ENCODE measurements at regions not wholly inside any gene's neighbourhood (a gene's known extent, or its start where the extent isn't known, plus 50 kb on each side); places are given as distances from the start of the nearest gene placed in this dataset.
"Not testable (repeated sequence)": the region's sequence is repeated elsewhere in the genome, so short reads cannot be mapped to it uniquely, and the experiment has no call there.

GRCh38 chr4:27123769-27124124 lies 263.1 kb downstream of the STIM2 start:
- ATAC-seq: no peak
- H3K4me3 Mint-ChIP-seq: no peak overlapping the region; the same call in 2 of the 3 replicates
- H3K9me3 Mint-ChIP-seq: peaks cover 18% of the 10 kb centered on the region
- H3K4me3 ChIP-seq: no peak overlapping the region
- H3K4me1 ChIP-seq (ENCODE audit: insufficient read depth): peaks cover 26% of the 10 kb centered on the region; the same call in 1 of the 2 replicates
- no peaks in the 10 kb centered on the region for H3K36me3 ChIP-seq (ENCODE audit: insufficient read depth)
- H3K4me1 Mint-ChIP-seq: peaks cover 51% of the 10 kb centered on the region
- H3F3A ChIP-seq (replicated peaks; ENCODE audit: low read depth): no peaks in the 10 kb centered on the region
- no peaks in the 10 kb centered on the region for H3K27me3 ChIP-seq (ENCODE audit: insufficient read depth)
- H3K9me2 ChIP-seq (ENCODE audit: insufficient read depth): peaks cover 26% of the 10 kb centered on the region; the same call in 1 of the 2 replicates
- no peak overlapping the region for H3K4me2 ChIP-seq
- DNase-seq (ENCODE audit: low spot score): no peak
- peaks cover 15% of the 10 kb centered on the region; the same call in 2 of the 3 replicates for H3K36me3 Mint-ChIP-seq (ENCODE audit: low read depth)
- H3K27me3 Mint-ChIP-seq (ENCODE audit: insufficient read depth, low read depth, poor library complexity): peaks cover 8% of the 10 kb centered on the region
- peak overlapping the region; percentile 84 for H3K27ac Mint-ChIP-seq
- no peaks in the 10 kb centered on the region for H4K20me1 ChIP-seq (replicated peaks; ENCODE audit: insufficient read depth)
- peak overlapping the region; percentile 86 for H3K27ac ChIP-seq (ENCODE audit: low read depth)
- TF ChIP-seq STAT1 (IDR thresholded peaks at IDR 0.05; ENCODE audit: unreplicated experiment) (no peak), EZH2 (IDR thresholded peaks at IDR 0.05; ENCODE audit: low read depth, unreplicated experiment) (no peak), JUNB (IDR thresholded peaks at IDR 0.05; ENCODE audit: unreplicated experiment) (no peak), REST (IDR thresholded peaks at IDR 0.05; ENCODE audit: unreplicated experiment) (no peak), CREB1 (CRISPR knock-in tag; IDR thresholded peaks at IDR 0.05; ENCODE audit: low read depth) (no peak)
- H2AFZ ChIP-seq: no peak overlapping the region
- H3K79me2 ChIP-seq (replicated peaks; ENCODE audit: insufficient read depth): no peaks in the 10 kb centered on the region

- not testable (repeated sequence) for H3K4me3 ChIP-seq; H3K4me2 ChIP-seq; H3K27ac ChIP-seq (ENCODE audit: low read depth); H3K36me3 ChIP-seq (ENCODE audit: insufficient read depth); H3F3A ChIP-seq (replicated peaks; ENCODE audit: low read depth); H3K79me2 ChIP-seq (replicated peaks; ENCODE audit: insufficient read depth); DNase-seq (ENCODE audit: low spot score); H3K27ac Mint-ChIP-seq; H3K27me3 ChIP-seq (ENCODE audit: insufficient read depth); H3K27me3 Mint-ChIP-seq (ENCODE audit: insufficient read depth, low read depth, poor library complexity); H3K4me3 Mint-ChIP-seq; ATAC-seq; H4K20me1 ChIP-seq (replicated peaks; ENCODE audit: insufficient read depth)
- Mint-ChIP-seq H3K36me3 (ENCODE audit: low read depth) (peaks cover 15% of the 10 kb centered on the region; the same call in 2 of the 3 replicates), H3K9me3 (peaks cover 18% of the 10 kb centered on the region), H3K4me1 (peaks cover 46% of the 10 kb centered on the region)
- peaks cover 33% of the 10 kb centered on the region; the same call in 1 of the 2 replicates for H3K9me2 ChIP-seq (ENCODE audit: insufficient read depth)
- H2AFZ ChIP-seq: peak overlapping the region; percentile 53; the same call in 1 of the 2 replicates
- peaks cover 17% of the 10 kb centered on the region; the same call in 1 of the 2 replicates for H3K4me1 ChIP-seq (ENCODE audit: insufficient read depth)
These were observed 266.3 kb downstream of the STIM2 start for GRCh38 chr4:27126895-27127294.

GRCh38 chr4:27128443-27128842 lies 267.8 kb downstream of the STIM2 start:
- H3K27ac Mint-ChIP-seq: no peak overlapping the region
- Histone ChIP-seq H3K27ac (ENCODE audit: low read depth) (no peak overlapping the region), H3K27me3 (ENCODE audit: insufficient read depth) (no peaks in the 10 kb centered on the region), H3K79me2 (replicated peaks; ENCODE audit: insufficient read depth) (no peaks in the 10 kb centered on the region), H4K20me1 (replicated peaks; ENCODE audit: insufficient read depth) (no peaks in the 10 kb centered on the region), H3K36me3 (ENCODE audit: insufficient read depth) (no peaks in the 10 kb centered on the region), H3K9me2 (ENCODE audit: insufficient read depth) (peaks cover 32% of the 10 kb centered on the region; the same call in 1 of the 2 replicates), H3K4me2 (no peak overlapping the region), H2AFZ (0 out of 2 replicates have a peak overlapping the region, but pooled peaks have one; percentile 10), H3F3A (replicated peaks; ENCODE audit: low read depth) (no peaks in the 10 kb centered on the region), H3K4me3 (no peak overlapping the region), H3K4me1 (ENCODE audit: insufficient read depth) (0 out of 2 replicates have a peak, but pooled peaks cover 7% of the 10 kb centered on the region)
- no peak for ATAC-seq
- no peak for DNase-seq (ENCODE audit: low spot score)
- peaks cover 32% of the 10 kb centered on the region for H3K4me1 Mint-ChIP-seq
- peaks cover 9% of the 10 kb centered on the region for H3K27me3 Mint-ChIP-seq (ENCODE audit: insufficient read depth, low read depth, poor library complexity)
- peaks cover 19% of the 10 kb centered on the region for H3K9me3 Mint-ChIP-seq
- no peak overlapping the region for H3K4me3 Mint-ChIP-seq
- peaks cover 17% of the 10 kb centered on the region for H3K36me3 Mint-ChIP-seq (ENCODE audit: low read depth)
- TF ChIP-seq ETS1 (IDR thresholded peaks at IDR 0.05) (no peak), ZNF114 (CRISPR knock-in tag; IDR thresholded peaks at IDR 0.05) (no peak), POLR2AphosphoS5 (IDR thresholded peaks at IDR 0.05; ENCODE audit: low read depth) (no peak)
